ENCODE measurements at regions not wholly inside any gene's neighbourhood (a gene's known extent, or its start where the extent isn't known, plus 50 kb on each side); places are given as distances from the start of the nearest gene placed in this dataset.
"Not testable (repeated sequence)": the region's sequence is repeated elsewhere in the genome, so short reads cannot be mapped to it uniquely, and the experiment has no call there.

GRCh38 chr7:4525884-4526283 is 156.2 kb upstream of the FOXK1 start:
- Histone ChIP-seq H3K4me1 (ENCODE audit: insufficient read depth, low read length) (no peaks in the 10 kb centered on the region), H3K9me3 (ENCODE audit: low read depth, low read length) (no peaks in the 10 kb centered on the region), H3K4me3 (ENCODE audit: low read length) (no peak overlapping the region), H3K27me3 (ENCODE audit: insufficient read depth, low read length) (no peaks in the 10 kb centered on the region)

- no peaks in the 10 kb centered on the region for H3K9me3 ChIP-seq (ENCODE audit: low read depth, low read length)
- no peak overlapping the region for H3K4me3 ChIP-seq (ENCODE audit: low read length)
- H3K4me1 ChIP-seq (ENCODE audit: insufficient read depth, low read length) = no peaks in the 10 kb centered on the region
- no peaks in the 10 kb centered on the region for H3K27me3 ChIP-seq (ENCODE audit: insufficient read depth, low read length)
Observed at GRCh38 chr7:4527988-4528636, 154.0 kb upstream of the FOXK1 start.

- Histone ChIP-seq H3K4me1 (ENCODE audit: insufficient read depth, low read length) (no peaks in the 10 kb centered on the region), H3K4me3 (ENCODE audit: low read length) (no peak overlapping the region), H3K27me3 (ENCODE audit: insufficient read depth, low read length) (no peaks in the 10 kb centered on the region), H3K9me3 (ENCODE audit: low read depth, low read length) (no peaks in the 10 kb centered on the region)
Observed at GRCh38 chr7:4531236-4531635, 150.9 kb upstream of the FOXK1 start.

GRCh38 chr7:4533339-4533738 is 148.8 kb upstream of the FOXK1 start:
- H3K4me3 ChIP-seq (ENCODE audit: low read length); H3K27me3 ChIP-seq (ENCODE audit: insufficient read depth, low read length); H3K4me1 ChIP-seq (ENCODE audit: insufficient read depth, low read length); H3K9me3 ChIP-seq (ENCODE audit: low read depth, low read length): not testable (repeated sequence)

GRCh38 chr7:4549681-4550080 is 132.4 kb upstream of the FOXK1 start:
- Histone ChIP-seq H3K27me3 (ENCODE audit: insufficient read depth, low read length) (no peaks in the 10 kb centered on the region), H3K4me1 (ENCODE audit: insufficient read depth, low read length) (no peaks in the 10 kb centered on the region), H3K9me3 (ENCODE audit: low read depth, low read length) (peaks cover 6% of the 10 kb centered on the region), H3K4me3 (ENCODE audit: low read length) (no peak overlapping the region)

GRCh38 chr7:4550117-4550516 is 132.0 kb upstream of the FOXK1 start:
- Histone ChIP-seq H3K27me3 (ENCODE audit: insufficient read depth, low read length) (no peaks in the 10 kb centered on the region), H3K9me3 (ENCODE audit: low read depth, low read length) (peaks cover 6% of the 10 kb centered on the region), H3K4me1 (ENCODE audit: insufficient read depth, low read length) (no peaks in the 10 kb centered on the region), H3K4me3 (ENCODE audit: low read length) (no peak overlapping the region)

GRCh38 chr7:4552985-4553384 is 129.1 kb upstream of the FOXK1 start:
- Histone ChIP-seq H3K4me1 (ENCODE audit: insufficient read depth, low read length) (no peaks in the 10 kb centered on the region), H3K9me3 (ENCODE audit: low read depth, low read length) (peaks cover 6% of the 10 kb centered on the region), H3K4me3 (ENCODE audit: low read length) (no peak overlapping the region), H3K27me3 (ENCODE audit: insufficient read depth, low read length) (no peaks in the 10 kb centered on the region)

- no peaks in the 10 kb centered on the region for H3K27me3 ChIP-seq (ENCODE audit: insufficient read depth, low read length)
- H3K9me3 ChIP-seq (ENCODE audit: low read depth, low read length) = peaks cover 6% of the 10 kb centered on the region
- no peaks in the 10 kb centered on the region for H3K4me1 ChIP-seq (ENCODE audit: insufficient read depth, low read length)
- H3K4me3 ChIP-seq (ENCODE audit: low read length) = no peak overlapping the region
Observed at GRCh38 chr7:4556868-4557793, 125.0 kb upstream of the FOXK1 start.

GRCh38 chr7:4561795-4562194 is 120.3 kb upstream of the FOXK1 start:
- no peaks in the 10 kb centered on the region for H3K9me3 ChIP-seq (ENCODE audit: low read depth, low read length)
- H3K4me3 ChIP-seq (ENCODE audit: low read length) = no peak overlapping the region
- H3K27me3 ChIP-seq (ENCODE audit: insufficient read depth, low read length) = no peaks in the 10 kb centered on the region

GRCh38 chr7:4566714-4567113 is 115.4 kb upstream of the FOXK1 start:
- Histone ChIP-seq H3K4me1 (ENCODE audit: insufficient read depth, low read length) (no peaks in the 10 kb centered on the region), H3K4me3 (ENCODE audit: low read length) (no peak overlapping the region), H3K27me3 (ENCODE audit: insufficient read depth, low read length) (no peaks in the 10 kb centered on the region), H3K9me3 (ENCODE audit: low read depth, low read length) (no peaks in the 10 kb centered on the region)

More at GRCh38 chr7:4561795-4562194, 120.3 kb upstream of the FOXK1 start:
- H3K4me1 ChIP-seq (ENCODE audit: insufficient read depth, low read length) = no peaks in the 10 kb centered on the region

GRCh38 chr7:4574851-4575250 is 107.2 kb upstream of the FOXK1 start:
- no peaks in the 10 kb centered on the region for H3K9me3 ChIP-seq (ENCODE audit: low read depth, low read length)
- H3K4me3 ChIP-seq (ENCODE audit: low read length) = no peak overlapping the region
- H3K4me1 ChIP-seq (ENCODE audit: insufficient read depth, low read length) = no peaks in the 10 kb centered on the region
- no peaks in the 10 kb centered on the region for H3K27me3 ChIP-seq (ENCODE audit: insufficient read depth, low read length)

GRCh38 chr7:4575254-4575653 is 106.8 kb upstream of the FOXK1 start:
- Histone ChIP-seq H3K27me3 (ENCODE audit: insufficient read depth, low read length) (no peaks in the 10 kb centered on the region), H3K9me3 (ENCODE audit: low read depth, low read length) (no peaks in the 10 kb centered on the region), H3K4me3 (ENCODE audit: low read length) (no peak overlapping the region)

GRCh38 chr7:4602905-4603842 is 78.9 kb upstream of the FOXK1 start:
- Histone ChIP-seq H3K4me3 (ENCODE audit: low read length) (no peak overlapping the region), H3K4me1 (ENCODE audit: insufficient read depth, low read length) (no peaks in the 10 kb centered on the region), H3K9me3 (ENCODE audit: low read depth, low read length) (no peaks in the 10 kb centered on the region), H3K27me3 (ENCODE audit: insufficient read depth, low read length) (no peaks in the 10 kb centered on the region)

More at GRCh38 chr7:4575254-4575653, 106.8 kb upstream of the FOXK1 start:
- no peaks in the 10 kb centered on the region for H3K4me1 ChIP-seq (ENCODE audit: insufficient read depth, low read length)

- H3K4me1 ChIP-seq (ENCODE audit: insufficient read depth, low read length) = no peaks in the 10 kb centered on the region
- no peaks in the 10 kb centered on the region for H3K9me3 ChIP-seq (ENCODE audit: low read depth, low read length)
- H3K27me3 ChIP-seq (ENCODE audit: insufficient read depth, low read length) = no peaks in the 10 kb centered on the region
- no peak overlapping the region for H3K4me3 ChIP-seq (ENCODE audit: low read length)
Observed at GRCh38 chr7:4603843-4604231, 78.3 kb upstream of the FOXK1 start.

GRCh38 chr7:4604456-4604940 is 77.6 kb upstream of the FOXK1 start:
- H3K27me3 ChIP-seq (ENCODE audit: insufficient read depth, low read length) = no peaks in the 10 kb centered on the region
- no peaks in the 10 kb centered on the region for H3K4me1 ChIP-seq (ENCODE audit: insufficient read depth, low read length)
- no peaks in the 10 kb centered on the region for H3K9me3 ChIP-seq (ENCODE audit: low read depth, low read length)
- H3K4me3 ChIP-seq (ENCODE audit: low read length) = no peak overlapping the region

Measured in mononuclear cell (primary cell).